ENCODE measurements at regions not wholly inside any gene's neighbourhood (a gene's known extent, or its start where the extent isn't known, plus 50 kb on each side); places are given as distances from the start of the nearest gene placed in this dataset.

DNA sequence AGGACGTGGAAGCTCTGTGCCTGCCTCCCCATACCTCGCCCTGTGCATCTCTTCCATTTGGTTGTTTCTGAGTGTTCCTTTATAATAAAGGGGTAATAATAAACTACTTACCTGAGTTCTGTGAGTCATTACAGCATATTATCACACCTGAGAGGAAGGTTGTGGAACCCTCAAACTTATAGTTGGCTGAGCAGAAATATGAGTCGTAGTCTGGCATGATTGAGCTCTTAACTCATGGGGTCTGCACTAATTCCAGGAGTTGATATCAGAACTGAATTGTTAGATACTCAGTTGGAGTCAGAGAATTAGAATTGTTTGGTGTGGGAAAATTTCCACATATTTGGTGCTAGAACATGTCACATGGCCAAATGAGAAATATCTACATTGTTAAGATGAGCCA lies 52.4 kb upstream of the HTR2A start:
- TF ChIP-seq, protein P1, sequence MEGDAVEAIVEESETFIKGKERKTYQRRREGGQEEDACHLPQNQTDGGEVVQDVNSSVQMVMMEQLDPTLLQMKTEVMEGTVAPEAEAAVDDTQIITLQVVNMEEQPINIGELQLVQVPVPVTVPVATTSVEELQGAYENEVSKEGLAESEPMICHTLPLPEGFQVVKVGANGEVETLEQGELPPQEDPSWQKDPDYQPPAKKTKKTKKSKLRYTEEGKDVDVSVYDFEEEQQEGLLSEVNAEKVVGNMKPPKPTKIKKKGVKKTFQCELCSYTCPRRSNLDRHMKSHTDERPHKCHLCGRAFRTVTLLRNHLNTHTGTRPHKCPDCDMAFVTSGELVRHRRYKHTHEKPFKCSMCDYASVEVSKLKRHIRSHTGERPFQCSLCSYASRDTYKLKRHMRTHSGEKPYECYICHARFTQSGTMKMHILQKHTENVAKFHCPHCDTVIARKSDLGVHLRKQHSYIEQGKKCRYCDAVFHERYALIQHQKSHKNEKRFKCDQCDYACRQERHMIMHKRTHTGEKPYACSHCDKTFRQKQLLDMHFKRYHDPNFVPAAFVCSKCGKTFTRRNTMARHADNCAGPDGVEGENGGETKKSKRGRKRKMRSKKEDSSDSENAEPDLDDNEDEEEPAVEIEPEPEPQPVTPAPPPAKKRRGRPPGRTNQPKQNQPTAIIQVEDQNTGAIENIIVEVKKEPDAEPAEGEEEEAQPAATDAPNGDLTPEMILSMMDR (IDR thresholded peaks at IDR 0.05) = no peak
- TF ChIP-seq POLR2A (IDR thresholded peaks at IDR 0.05) = no peak
